ENCODE measurements at regions not wholly inside any gene's neighbourhood (a gene's known extent, or its start where the extent isn't known, plus 50 kb on each side); places are given as distances from the start of the nearest gene placed in this dataset.

DNA sequence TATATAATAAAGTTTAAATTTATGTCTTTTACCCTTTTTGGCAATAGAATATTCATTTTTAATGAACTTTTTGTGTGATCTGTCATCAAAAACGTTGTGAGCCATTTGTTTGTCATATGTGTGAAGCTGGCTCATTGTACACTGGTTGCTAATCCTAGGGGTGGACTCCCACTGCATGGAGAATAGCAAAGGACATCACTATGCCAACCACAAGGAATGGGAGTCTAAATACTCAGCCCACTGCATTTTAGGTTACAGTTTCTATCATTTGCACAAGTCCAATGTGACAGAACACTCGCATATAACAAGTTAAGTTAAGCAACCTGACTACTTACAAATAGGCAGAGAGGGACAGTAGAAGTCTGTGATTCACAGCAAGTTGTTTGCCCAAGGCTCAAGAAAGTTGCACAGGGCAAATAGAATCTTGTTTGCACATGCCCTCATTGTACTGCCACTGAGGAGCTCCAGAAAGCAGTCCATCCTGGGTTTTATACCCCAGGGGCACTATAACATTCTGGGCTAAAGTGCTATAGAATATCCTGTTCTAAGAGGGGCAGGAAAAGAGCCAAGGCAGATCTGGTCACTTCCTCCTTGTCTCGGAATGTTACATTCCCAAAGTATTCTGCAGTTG, 545.9 kb upstream of the GCFC2 start:
- TF ChIP-seq CSDC2 (CRISPR knock-in tag; IDR thresholded peaks at IDR 0.05), result no peak
- TF ChIP-seq ZFP3 (CRISPR knock-in tag; IDR thresholded peaks at IDR 0.05), result no peak
- TF ChIP-seq, protein P1, sequence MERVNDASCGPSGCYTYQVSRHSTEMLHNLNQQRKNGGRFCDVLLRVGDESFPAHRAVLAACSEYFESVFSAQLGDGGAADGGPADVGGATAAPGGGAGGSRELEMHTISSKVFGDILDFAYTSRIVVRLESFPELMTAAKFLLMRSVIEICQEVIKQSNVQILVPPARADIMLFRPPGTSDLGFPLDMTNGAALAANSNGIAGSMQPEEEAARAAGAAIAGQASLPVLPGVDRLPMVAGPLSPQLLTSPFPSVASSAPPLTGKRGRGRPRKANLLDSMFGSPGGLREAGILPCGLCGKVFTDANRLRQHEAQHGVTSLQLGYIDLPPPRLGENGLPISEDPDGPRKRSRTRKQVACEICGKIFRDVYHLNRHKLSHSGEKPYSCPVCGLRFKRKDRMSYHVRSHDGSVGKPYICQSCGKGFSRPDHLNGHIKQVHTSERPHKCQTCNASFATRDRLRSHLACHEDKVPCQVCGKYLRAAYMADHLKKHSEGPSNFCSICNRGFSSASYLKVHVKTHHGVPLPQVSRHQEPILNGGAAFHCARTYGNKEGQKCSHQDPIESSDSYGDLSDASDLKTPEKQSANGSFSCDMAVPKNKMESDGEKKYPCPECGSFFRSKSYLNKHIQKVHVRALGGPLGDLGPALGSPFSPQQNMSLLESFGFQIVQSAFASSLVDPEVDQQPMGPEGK (CRISPR knock-in tag; IDR thresholded peaks at IDR 0.05; ENCODE audit: borderline replicate concordance), result no peak
- TF ChIP-seq ARNTL (CRISPR knock-in tag; IDR thresholded peaks at IDR 0.05; ENCODE audit: borderline replicate concordance, low read depth), result no peak
- no peak for TF ChIP-seq SNAI2 (CRISPR knock-in tag; IDR thresholded peaks at IDR 0.05)
- TF ChIP-seq TCF4 (CRISPR knock-in tag; IDR thresholded peaks at IDR 0.05; ENCODE audit: borderline replicate concordance), result no peak
- TF ChIP-seq BACH2 (CRISPR knock-in tag; IDR thresholded peaks at IDR 0.05; ENCODE audit: borderline replicate concordance), result no peak
- TF ChIP-seq TSHZ2 (CRISPR knock-in tag; IDR thresholded peaks at IDR 0.05), result no peak
- TF ChIP-seq ZNF565 (CRISPR knock-in tag; conservative IDR thresholded peaks at IDR 0.05; ENCODE audit: low read depth), result no peak
- TF ChIP-seq OSR1 (CRISPR knock-in tag; IDR thresholded peaks at IDR 0.05), result no peak
- no peak for TF ChIP-seq TOX (CRISPR knock-in tag; IDR thresholded peaks at IDR 0.05; ENCODE audit: borderline replicate concordance)
- TF ChIP-seq ZC3H10 (CRISPR knock-in tag; IDR thresholded peaks at IDR 0.05), result no peak
- no peak for TF ChIP-seq ESRRG (CRISPR knock-in tag; IDR thresholded peaks at IDR 0.05)
- no peak for ATAC-seq

DNA sequence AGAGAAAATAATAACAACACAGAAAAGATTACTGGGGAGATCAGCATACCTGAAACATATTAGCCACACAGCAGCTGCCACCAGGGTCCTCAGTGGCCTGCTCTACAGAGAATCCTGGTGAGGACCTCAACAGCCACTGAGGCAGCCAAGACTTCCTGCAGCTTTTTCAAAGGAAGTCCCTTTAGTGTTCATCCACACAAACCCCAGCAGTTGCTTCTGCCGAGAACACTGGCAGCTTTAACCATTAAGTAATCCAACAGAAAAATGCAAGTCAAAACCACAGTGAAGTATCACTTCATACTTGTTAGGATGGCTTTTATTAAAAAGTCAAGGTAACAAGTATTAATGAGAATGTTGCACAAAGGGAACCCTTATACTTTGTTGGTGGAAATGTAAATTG, 542.0 kb upstream of the GCFC2 start:
- TF ChIP-seq TSHZ2 (CRISPR knock-in tag; IDR thresholded peaks at IDR 0.05) (no peak), SNAI2 (CRISPR knock-in tag; IDR thresholded peaks at IDR 0.05) (no peak), ARNTL (CRISPR knock-in tag; IDR thresholded peaks at IDR 0.05; ENCODE audit: borderline replicate concordance, low read depth) (no peak), TCF4 (CRISPR knock-in tag; IDR thresholded peaks at IDR 0.05; ENCODE audit: borderline replicate concordance) (no peak), RARB (CRISPR knock-in tag; IDR thresholded peaks at IDR 0.05) (no peak), CSDC2 (CRISPR knock-in tag; IDR thresholded peaks at IDR 0.05) (no peak), GLIS3 (CRISPR knock-in tag; IDR thresholded peaks at IDR 0.05) (no peak), OSR1 (CRISPR knock-in tag; IDR thresholded peaks at IDR 0.05) (no peak), ZFP3 (CRISPR knock-in tag; IDR thresholded peaks at IDR 0.05) (no peak), BACH2 (CRISPR knock-in tag; IDR thresholded peaks at IDR 0.05; ENCODE audit: borderline replicate concordance) (no peak), ISL1 (CRISPR knock-in tag; IDR thresholded peaks at IDR 0.05) (no peak)
- TF ChIP-seq, protein P1 (CRISPR knock-in tag; IDR thresholded peaks at IDR 0.05; ENCODE audit: borderline replicate concordance), result no peak
- ATAC-seq, result no peak

- TF ChIP-seq ZNF565 (CRISPR knock-in tag; conservative IDR thresholded peaks at IDR 0.05; ENCODE audit: low read depth), result no peak
- no peak for TF ChIP-seq GLIS3 (CRISPR knock-in tag; IDR thresholded peaks at IDR 0.05)
- no peak for TF ChIP-seq POU6F1 (CRISPR knock-in tag; IDR thresholded peaks at IDR 0.05; ENCODE audit: borderline replicate concordance, low read depth)
- ATAC-seq, result no peak
Measured at GRCh38 chr2:76251342-76251741, 540.6 kb upstream of the GCFC2 start.

Measured in SK-N-SH treated with all-trans-retinoic acid at 6 μM for 48 hours (cell line).